ACC112 (cell line): ENCODE measurements at regions not wholly inside any gene's neighbourhood (a gene's known extent, or its start where the extent isn't known, plus 50 kb on each side); places are given as distances from the start of the nearest gene placed in this dataset.
"Not testable (repeated sequence)": the region's sequence is repeated elsewhere in the genome, so short reads cannot be mapped to it uniquely, and the experiment has no call there.

Source experiments
- H2AFZ ChIP-seq: fragments of 200-600 bp; sonication (generic); one replicate; pipeline ENCODE4 v1.6.0; 2017; ENCODE audit warnings: antibody characterized with exemption, low read length; ENCODE audit not compliant: unreplicated experiment
- H3K27ac ChIP-seq: fragments of 200-600 bp; sonication (generic); 2 replicates; pipeline ENCODE4 v1.5.1; 2014; ENCODE audit warnings: low read depth, mild to moderate bottlenecking, antibody characterized with exemption, low read length, moderate library complexity
- H3K27me3 ChIP-seq: fragments of 200-600 bp; sonication (generic); 2 replicates; pipeline ENCODE4 v1.6.1; 2014; ENCODE audit warnings: mild to moderate bottlenecking, antibody characterized with exemption, low read length, moderate library complexity, mixed read lengths; ENCODE audit not compliant: insufficient read depth
- H3K36me3 ChIP-seq: fragments of 200-600 bp; sonication (generic); 2 replicates; pipeline ENCODE4 v1.6.1; 2016; ENCODE audit warnings: mild to moderate bottlenecking, antibody characterized with exemption, low read length, moderate library complexity, mixed read lengths; ENCODE audit not compliant: insufficient read depth
- H3K4me1 ChIP-seq: fragments of 200-600 bp; sonication (generic); one replicate; pipeline ENCODE4 v1.6.1; 2016; ENCODE audit warnings: low read length, mixed read lengths; ENCODE audit not compliant: insufficient read depth, unreplicated experiment, control insufficient read depth
- H3K4me3 ChIP-seq: fragments of 200-600 bp; sonication (generic); 2 replicates; pipeline ENCODE4 v1.5.1; 2014; ENCODE audit warnings: mild to moderate bottlenecking, low read depth, low read length
- H3K79me2 ChIP-seq: fragments of 200-600 bp; sonication (generic); one replicate; pipeline ENCODE4 v1.6.0; 2016; ENCODE audit warnings: low read length; ENCODE audit not compliant: control insufficient read depth, unreplicated experiment, insufficient read depth

DNA sequence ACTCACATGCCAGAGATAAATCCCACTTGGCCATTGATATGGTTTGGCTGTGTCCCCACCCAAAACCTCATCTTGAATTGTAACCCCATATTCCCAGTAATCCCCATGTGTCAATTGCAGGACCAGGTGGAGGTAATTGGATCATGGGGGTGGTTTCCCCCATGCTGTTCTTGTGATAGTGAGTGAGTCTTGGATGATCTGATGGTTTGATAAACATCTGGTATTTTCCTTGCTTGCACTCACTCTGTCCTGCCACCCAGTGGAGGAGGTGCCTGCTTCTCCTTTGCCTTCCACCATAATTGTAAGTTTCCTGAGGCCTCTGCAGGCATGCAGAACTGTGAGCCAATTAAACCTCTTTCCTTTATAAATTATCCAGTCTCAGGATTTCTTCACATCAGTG is 50.4 kb upstream of the B3GAT2 start:
- not testable (repeated sequence) for H3K4me3 ChIP-seq, H3K36me3 ChIP-seq, H2AFZ ChIP-seq, H3K4me1 ChIP-seq, H3K79me2 ChIP-seq, H3K27ac ChIP-seq
- H3K27me3 ChIP-seq = peaks cover 40% of the 10 kb centered on the region

DNA sequence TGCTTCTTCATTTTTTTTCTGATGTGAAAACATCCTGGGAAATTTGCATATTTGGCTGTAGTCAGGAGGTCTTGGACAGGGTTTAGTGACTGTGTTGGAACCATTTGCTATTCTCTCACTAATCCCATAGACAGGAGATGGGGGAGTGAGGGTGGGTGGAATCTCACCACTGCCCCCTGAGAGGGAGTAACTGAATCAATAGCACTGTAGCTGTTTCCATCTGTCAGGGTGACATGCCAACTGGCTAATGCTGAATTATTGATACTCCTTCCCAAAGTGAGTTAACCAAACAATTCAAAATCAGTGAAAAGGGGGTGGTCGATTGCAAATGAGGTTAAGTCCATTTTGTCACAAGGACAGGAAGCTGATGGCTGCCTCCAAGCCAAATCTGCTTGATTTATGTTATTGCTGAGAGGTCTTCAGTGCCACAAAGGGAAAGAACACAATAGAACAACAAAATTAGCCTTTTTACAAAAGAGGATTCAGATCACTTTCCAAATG is 55.1 kb upstream of the B3GAT2 start:
- Histone ChIP-seq H3K79me2 (no peaks in the 10 kb centered on the region), H2AFZ (no peak overlapping the region), H3K27ac (no peak overlapping the region), H3K27me3 (peaks cover 36% of the 10 kb centered on the region), H3K4me1 (no peaks in the 10 kb centered on the region), H3K36me3 (no peaks in the 10 kb centered on the region), H3K4me3 (no peak overlapping the region)

DNA sequence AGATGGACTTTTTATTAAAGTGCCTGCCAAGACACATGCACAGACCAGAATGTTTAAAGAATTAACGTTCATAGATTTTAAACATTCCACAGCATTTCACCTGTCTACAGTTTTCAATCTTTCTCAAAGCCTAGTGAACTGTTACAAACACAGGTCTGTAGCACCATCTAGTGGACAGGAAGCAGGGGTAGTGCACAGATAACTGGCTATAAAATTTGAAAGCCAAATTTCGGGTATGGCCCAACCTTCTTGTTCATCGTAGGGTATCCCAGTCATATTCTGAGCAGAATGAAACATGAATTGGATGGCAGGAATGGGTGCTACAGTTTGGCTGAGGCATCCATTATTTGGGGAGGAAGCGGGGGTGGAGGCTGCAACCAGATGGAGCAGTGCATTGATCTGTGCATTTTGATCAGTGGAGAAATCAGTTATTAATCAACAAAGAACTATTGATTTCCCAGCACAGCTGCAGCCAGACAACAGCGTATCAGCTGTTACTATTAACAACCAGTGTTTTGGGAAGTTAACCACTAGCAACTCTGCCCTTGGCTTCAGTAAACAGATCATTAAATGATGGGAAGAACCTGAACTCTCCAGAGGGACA is 56.1 kb upstream of the B3GAT2 start:
- Histone ChIP-seq H3K27me3 (peaks cover 33% of the 10 kb centered on the region), H3K27ac (no peak overlapping the region), H3K36me3 (no peaks in the 10 kb centered on the region), H3K79me2 (no peaks in the 10 kb centered on the region), H3K4me3 (no peak overlapping the region), H2AFZ (no peak overlapping the region), H3K4me1 (no peaks in the 10 kb centered on the region)

- no peak overlapping the region for H3K27ac ChIP-seq
- no peak overlapping the region for H3K4me3 ChIP-seq
- H2AFZ ChIP-seq = no peak overlapping the region
- H3K79me2 ChIP-seq = no peaks in the 10 kb centered on the region
- peaks cover 10% of the 10 kb centered on the region for H3K27me3 ChIP-seq
- H3K4me1 ChIP-seq = no peaks in the 10 kb centered on the region
- H3K36me3 ChIP-seq = no peaks in the 10 kb centered on the region
Measured at GRCh38 chr6:71015392-71015791, 58.5 kb upstream of the B3GAT2 start.

DNA sequence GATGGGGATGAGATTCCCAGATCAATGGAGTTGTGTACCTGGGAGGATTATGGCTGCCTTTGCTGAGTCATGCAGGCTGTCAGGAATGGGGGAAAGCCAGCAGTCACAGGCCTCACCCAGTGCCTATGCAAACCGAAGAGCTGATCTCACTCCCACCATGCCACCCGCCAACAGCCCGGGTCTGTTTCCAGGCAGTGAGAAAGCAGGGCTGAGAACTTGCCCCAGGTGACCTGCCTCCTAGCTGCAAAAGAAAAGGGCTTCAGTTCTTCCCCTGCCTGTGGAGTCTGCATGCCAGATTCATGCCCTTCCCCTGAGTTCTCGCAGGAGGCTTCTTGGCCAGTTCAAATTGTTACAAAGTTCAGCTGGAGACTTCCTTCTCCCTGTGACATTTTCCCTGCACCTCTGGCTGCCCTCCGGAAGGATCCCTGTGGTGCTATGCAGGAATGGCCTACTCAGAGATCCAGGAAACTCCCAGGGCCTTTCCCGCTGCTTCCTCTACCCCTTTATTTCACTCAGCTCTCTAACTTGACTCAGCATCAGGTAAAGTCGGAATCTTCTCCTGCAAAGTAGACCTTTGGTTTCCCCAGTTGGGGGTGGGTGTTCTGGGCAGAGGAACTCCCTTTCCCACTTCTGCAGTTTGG is 71.5 kb upstream of the B3GAT2 start:
- Histone ChIP-seq H3K4me1 (no peaks in the 10 kb centered on the region), H3K79me2 (no peaks in the 10 kb centered on the region), H2AFZ (no peak overlapping the region), H3K27ac (no peak overlapping the region), H3K36me3 (no peaks in the 10 kb centered on the region), H3K27me3 (no peaks in the 10 kb centered on the region), H3K4me3 (no peak overlapping the region)

- Histone ChIP-seq H3K27me3 (0 out of 2 replicates have a peak, but pooled peaks cover 3% of the 10 kb centered on the region), H3K27ac (no peak overlapping the region), H3K79me2 (no peaks in the 10 kb centered on the region), H3K36me3 (no peaks in the 10 kb centered on the region), H2AFZ (no peak overlapping the region), H3K4me1 (no peaks in the 10 kb centered on the region), H3K4me3 (no peak overlapping the region)
Measured at GRCh38 chr6:71028877-71029252, 72.0 kb upstream of the B3GAT2 start.

DNA sequence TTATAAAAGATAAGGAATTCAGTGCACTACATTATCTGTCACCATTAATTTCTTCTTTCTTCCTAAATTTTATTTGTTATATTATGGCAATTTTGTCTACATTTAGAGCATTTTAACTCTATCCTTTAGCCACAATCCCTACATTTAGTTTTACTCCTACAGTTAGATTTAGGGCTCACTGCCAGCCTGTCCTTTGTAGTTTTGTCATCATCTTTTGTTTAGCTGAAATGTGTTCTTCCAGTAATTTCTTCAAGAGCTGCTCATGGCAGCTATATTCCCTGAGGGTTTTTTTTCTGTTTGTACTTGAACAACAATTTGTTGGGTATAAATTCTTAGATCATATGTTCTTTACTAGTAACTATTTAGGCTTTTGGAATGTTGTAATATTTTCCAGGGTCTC is 72.7 kb upstream of the B3GAT2 start:
- Histone ChIP-seq H3K27ac (no peak overlapping the region), H3K27me3 (peaks cover 7% of the 10 kb centered on the region; the same call in 1 of the 2 replicates), H3K36me3 (no peaks in the 10 kb centered on the region), H3K79me2 (no peaks in the 10 kb centered on the region), H3K4me3 (no peak overlapping the region), H2AFZ (no peak overlapping the region), H3K4me1 (no peaks in the 10 kb centered on the region)

- no peak overlapping the region for H3K4me3 ChIP-seq
- H3K79me2 ChIP-seq = no peaks in the 10 kb centered on the region
- H2AFZ ChIP-seq = no peak overlapping the region
- H3K27me3 ChIP-seq = peaks cover 14% of the 10 kb centered on the region; the same call in 1 of the 2 replicates
- no peaks in the 10 kb centered on the region for H3K4me1 ChIP-seq
- H3K36me3 ChIP-seq = no peaks in the 10 kb centered on the region
- H3K27ac ChIP-seq = no peak overlapping the region
Measured at GRCh38 chr6:71031912-71032311, 75.1 kb upstream of the B3GAT2 start.

DNA sequence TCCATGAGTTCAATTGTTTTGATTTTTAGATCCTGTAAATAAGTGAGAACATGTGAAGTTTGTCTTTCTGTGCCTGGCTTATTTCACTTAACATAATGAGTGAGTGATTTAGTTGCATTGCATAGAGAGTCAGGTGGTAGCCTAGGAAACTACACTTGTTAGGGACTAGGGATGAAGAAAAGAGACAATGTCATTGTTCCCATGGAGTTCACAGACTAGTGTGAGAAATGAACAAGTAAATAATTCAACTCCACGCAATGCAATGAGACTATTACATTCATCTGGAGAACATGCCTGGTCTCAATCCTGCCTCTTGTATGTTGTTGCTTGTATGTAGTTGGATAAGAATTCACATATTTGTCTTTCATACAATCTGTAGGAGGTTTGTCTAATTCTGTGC is 76.3 kb upstream of the B3GAT2 start:
- H2AFZ ChIP-seq = no peak overlapping the region
- no peaks in the 10 kb centered on the region for H3K79me2 ChIP-seq
- H3K36me3 ChIP-seq = no peaks in the 10 kb centered on the region
- no peak overlapping the region for H3K27ac ChIP-seq
- H3K4me3 ChIP-seq = no peak overlapping the region
- H3K27me3 ChIP-seq = peaks cover 18% of the 10 kb centered on the region; the same call in 1 of the 2 replicates
- H3K4me1 ChIP-seq = no peaks in the 10 kb centered on the region

DNA sequence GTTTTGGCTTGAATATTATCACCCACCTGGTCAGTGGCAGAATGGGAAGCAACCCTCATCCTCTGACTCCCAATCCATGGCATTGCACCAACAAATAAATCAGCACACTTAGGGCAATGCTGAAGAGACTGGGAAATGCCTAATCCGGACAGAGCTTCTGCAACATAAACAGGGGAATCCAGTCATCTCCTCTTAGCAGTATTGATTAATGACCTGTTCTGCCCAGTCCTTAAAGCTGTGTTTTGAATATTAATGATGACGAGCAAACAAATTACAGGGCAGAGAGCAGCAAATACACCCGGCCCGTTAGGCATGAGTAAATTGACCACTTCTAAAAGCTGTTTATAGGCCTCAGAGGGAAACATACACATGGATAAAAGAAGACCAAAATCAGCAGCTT is 77.0 kb upstream of the B3GAT2 start:
- Histone ChIP-seq H2AFZ (no peak overlapping the region), H3K79me2 (no peaks in the 10 kb centered on the region), H3K27me3 (peaks cover 26% of the 10 kb centered on the region; the same call in 1 of the 2 replicates), H3K36me3 (no peaks in the 10 kb centered on the region), H3K4me3 (no peak overlapping the region), H3K27ac (no peak overlapping the region), H3K4me1 (no peaks in the 10 kb centered on the region)
